ENCODE measurements at regions not wholly inside any gene's neighbourhood (a gene's known extent, or its start where the extent isn't known, plus 50 kb on each side); places are given as distances from the start of the nearest gene placed in this dataset.
A peak's percentile ranks its signal among the peaks of the same experiment; 100 is the strongest.

DNA sequence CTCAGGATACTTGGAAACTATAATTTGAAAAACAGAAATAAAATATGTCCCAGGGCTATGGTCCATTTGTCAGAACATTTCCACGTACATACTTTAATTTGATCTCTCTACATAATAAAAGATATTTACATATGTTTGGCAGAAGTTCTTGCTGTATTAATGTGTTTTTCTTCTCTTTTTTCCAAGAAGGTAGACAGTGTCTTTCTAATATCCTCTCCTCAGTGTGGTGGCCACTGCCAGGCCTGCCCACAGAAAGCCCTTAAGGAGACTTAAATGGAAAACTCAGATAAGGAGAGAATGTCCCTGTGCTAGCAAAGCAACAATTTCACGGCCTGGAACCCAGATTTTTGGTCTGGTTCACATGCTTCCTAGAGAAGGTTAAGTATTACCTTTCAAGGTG lies 76.5 kb upstream of the ARHGEF26 start:
- no peak overlapping the region for H2AFZ ChIP-seq (ENCODE audit: low read depth, low read length)
- no peaks in the 10 kb centered on the region for H3K36me3 ChIP-seq (replicated peaks; ENCODE audit: low read depth, low read length)
- no peak overlapping the region for H3K9ac ChIP-seq (ENCODE audit: low read length)
- H3K27ac ChIP-seq (ENCODE audit: low read length) = no peak overlapping the region
- H3K79me2 ChIP-seq (ENCODE audit: low read length) = no peaks in the 10 kb centered on the region
- no peaks in the 10 kb centered on the region for H3K4me1 ChIP-seq (ENCODE audit: low read length)
- TF ChIP-seq EZH2phosphoT487 (IDR thresholded peaks at IDR 0.05; ENCODE audit: low read depth) = no peak
- TF ChIP-seq, protein P1, sequence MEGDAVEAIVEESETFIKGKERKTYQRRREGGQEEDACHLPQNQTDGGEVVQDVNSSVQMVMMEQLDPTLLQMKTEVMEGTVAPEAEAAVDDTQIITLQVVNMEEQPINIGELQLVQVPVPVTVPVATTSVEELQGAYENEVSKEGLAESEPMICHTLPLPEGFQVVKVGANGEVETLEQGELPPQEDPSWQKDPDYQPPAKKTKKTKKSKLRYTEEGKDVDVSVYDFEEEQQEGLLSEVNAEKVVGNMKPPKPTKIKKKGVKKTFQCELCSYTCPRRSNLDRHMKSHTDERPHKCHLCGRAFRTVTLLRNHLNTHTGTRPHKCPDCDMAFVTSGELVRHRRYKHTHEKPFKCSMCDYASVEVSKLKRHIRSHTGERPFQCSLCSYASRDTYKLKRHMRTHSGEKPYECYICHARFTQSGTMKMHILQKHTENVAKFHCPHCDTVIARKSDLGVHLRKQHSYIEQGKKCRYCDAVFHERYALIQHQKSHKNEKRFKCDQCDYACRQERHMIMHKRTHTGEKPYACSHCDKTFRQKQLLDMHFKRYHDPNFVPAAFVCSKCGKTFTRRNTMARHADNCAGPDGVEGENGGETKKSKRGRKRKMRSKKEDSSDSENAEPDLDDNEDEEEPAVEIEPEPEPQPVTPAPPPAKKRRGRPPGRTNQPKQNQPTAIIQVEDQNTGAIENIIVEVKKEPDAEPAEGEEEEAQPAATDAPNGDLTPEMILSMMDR (IDR thresholded peaks at IDR 0.05; ENCODE audit: low read depth, low read length) = no peak
- H3K4me2 ChIP-seq (ENCODE audit: low read length) = no peak overlapping the region
- H3K9me3 ChIP-seq (ENCODE audit: insufficient read depth, low read length) = no peaks in the 10 kb centered on the region
- H3K27me3 ChIP-seq (ENCODE audit: low read depth, low read length) = no peaks in the 10 kb centered on the region
- H4K20me1 ChIP-seq (ENCODE audit: insufficient read depth, low read length) = no peaks in the 10 kb centered on the region
- H3K4me3 ChIP-seq (ENCODE audit: low read length) = no peak overlapping the region

DNA sequence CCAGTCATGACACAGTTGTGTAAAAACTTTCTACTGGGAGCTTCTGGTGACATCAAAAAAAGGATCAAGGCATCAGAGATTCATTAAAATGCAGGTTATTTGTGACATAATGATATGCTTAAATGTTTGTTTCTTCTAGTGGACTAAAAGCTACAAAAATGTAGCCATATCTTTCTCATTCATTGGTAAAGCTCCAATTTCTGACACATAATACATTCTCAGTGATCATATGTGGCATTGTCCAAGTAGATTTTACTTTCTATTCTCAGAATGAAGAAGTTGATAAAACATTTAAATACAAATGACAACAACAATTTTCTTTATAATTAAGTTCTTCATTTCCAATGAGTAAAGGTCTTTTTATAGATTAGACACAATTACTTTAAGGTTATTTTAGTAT lies 71.0 kb upstream of the ARHGEF26 start:
- no peaks in the 10 kb centered on the region for H3K27me3 ChIP-seq (ENCODE audit: low read depth, low read length)
- no peaks in the 10 kb centered on the region for H3K36me3 ChIP-seq (replicated peaks; ENCODE audit: low read depth, low read length)
- H3K4me3 ChIP-seq (ENCODE audit: low read length) = no peak overlapping the region
- H2AFZ ChIP-seq (ENCODE audit: low read depth, low read length) = no peak overlapping the region
- H3K79me2 ChIP-seq (ENCODE audit: low read length) = no peaks in the 10 kb centered on the region
- no peak for TF ChIP-seq EZH2phosphoT487 (IDR thresholded peaks at IDR 0.05; ENCODE audit: low read depth)
- TF ChIP-seq, protein P1 (IDR thresholded peaks at IDR 0.05; ENCODE audit: low read depth, low read length) = no peak
- no peaks in the 10 kb centered on the region for H4K20me1 ChIP-seq (ENCODE audit: insufficient read depth, low read length)
- H3K9ac ChIP-seq (ENCODE audit: low read length) = no peak overlapping the region
- no peak overlapping the region for H3K27ac ChIP-seq (ENCODE audit: low read length)
- H3K4me2 ChIP-seq (ENCODE audit: low read length) = no peak overlapping the region
- H3K4me1 ChIP-seq (ENCODE audit: low read length) = no peaks in the 10 kb centered on the region
- no peaks in the 10 kb centered on the region for H3K9me3 ChIP-seq (ENCODE audit: insufficient read depth, low read length)

DNA sequence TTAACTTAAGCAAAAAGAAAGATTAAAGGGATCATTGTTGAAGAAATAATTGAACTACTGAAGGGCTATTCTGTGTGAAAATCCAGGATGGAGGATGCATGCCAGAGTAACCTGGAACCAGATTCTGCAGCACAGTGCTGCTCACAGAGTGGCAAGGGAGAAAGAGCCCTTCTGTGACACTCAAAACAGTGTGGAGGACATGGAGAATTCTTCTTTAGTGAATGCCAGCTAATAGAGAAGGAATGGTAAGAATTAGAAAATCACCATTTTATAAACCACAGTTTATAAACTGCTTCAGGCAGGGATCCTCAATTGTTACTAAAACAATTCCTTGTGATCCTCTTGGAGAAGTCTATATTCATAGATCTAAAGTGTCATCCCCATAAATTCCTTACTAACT lies 70.4 kb upstream of the ARHGEF26 start:
- no peaks in the 10 kb centered on the region for H3K9me3 ChIP-seq (ENCODE audit: insufficient read depth, low read length)
- H3K27me3 ChIP-seq (ENCODE audit: low read depth, low read length) = no peaks in the 10 kb centered on the region
- H3K36me3 ChIP-seq (replicated peaks; ENCODE audit: low read depth, low read length) = no peaks in the 10 kb centered on the region
- no peak overlapping the region for H3K9ac ChIP-seq (ENCODE audit: low read length)
- no peaks in the 10 kb centered on the region for H3K4me1 ChIP-seq (ENCODE audit: low read length)
- TF ChIP-seq, protein P1 (IDR thresholded peaks at IDR 0.05; ENCODE audit: low read depth, low read length) = no peak
- TF ChIP-seq EZH2phosphoT487 (IDR thresholded peaks at IDR 0.05; ENCODE audit: low read depth) = no peak
- no peaks in the 10 kb centered on the region for H3K79me2 ChIP-seq (ENCODE audit: low read length)
- no peak overlapping the region for H3K27ac ChIP-seq (ENCODE audit: low read length)
- H4K20me1 ChIP-seq (ENCODE audit: insufficient read depth, low read length) = no peaks in the 10 kb centered on the region
- no peak overlapping the region for H3K4me3 ChIP-seq (ENCODE audit: low read length)
- no peak overlapping the region for H2AFZ ChIP-seq (ENCODE audit: low read depth, low read length)
- H3K4me2 ChIP-seq (ENCODE audit: low read length) = no peak overlapping the region

DNA sequence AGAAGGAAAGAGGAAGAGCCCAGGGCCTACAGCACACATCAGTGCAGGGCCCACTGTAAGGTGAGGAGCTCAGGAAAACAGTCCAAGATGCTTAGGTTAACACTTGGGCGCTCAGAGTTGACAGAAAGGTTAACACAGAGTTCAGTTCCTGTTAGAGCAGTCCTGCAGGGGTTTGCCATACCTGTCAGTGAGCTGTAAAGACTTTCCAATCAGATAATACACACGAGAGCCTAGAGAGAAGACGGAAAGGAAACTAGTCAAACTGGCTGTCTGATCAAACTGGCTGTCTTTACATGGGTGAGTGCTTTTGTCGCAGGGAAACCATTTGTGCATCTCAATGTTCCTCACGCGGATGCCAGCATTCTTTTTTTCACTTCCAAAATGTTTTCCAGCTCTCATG lies 61.4 kb upstream of the ARHGEF26 start:
- Histone ChIP-seq H3K36me3 (replicated peaks; ENCODE audit: low read depth, low read length) (no peaks in the 10 kb centered on the region), H3K79me2 (ENCODE audit: low read length) (no peaks in the 10 kb centered on the region), H3K4me3 (ENCODE audit: low read length) (no peak overlapping the region), H4K20me1 (ENCODE audit: insufficient read depth, low read length) (no peaks in the 10 kb centered on the region), H3K27ac (ENCODE audit: low read length) (no peak overlapping the region), H3K4me1 (ENCODE audit: low read length) (0 out of 2 replicates have a peak, but pooled peaks cover 3% of the 10 kb centered on the region), H3K9ac (ENCODE audit: low read length) (no peak overlapping the region), H2AFZ (ENCODE audit: low read depth, low read length) (peak overlapping the region; percentile 54; the same call in 1 of the 2 replicates), H3K9me3 (ENCODE audit: insufficient read depth, low read length) (no peaks in the 10 kb centered on the region), H3K27me3 (ENCODE audit: low read depth, low read length) (no peaks in the 10 kb centered on the region), H3K4me2 (ENCODE audit: low read length) (0 out of 2 replicates have a peak overlapping the region, but pooled peaks have one; percentile 21)
- no peak for TF ChIP-seq EZH2phosphoT487 (IDR thresholded peaks at IDR 0.05; ENCODE audit: low read depth)
- TF ChIP-seq, protein P1 (IDR thresholded peaks at IDR 0.05; ENCODE audit: low read depth, low read length) = no peak
